ENCODE measurements at regions not wholly inside any gene's neighbourhood (a gene's known extent, or its start where the extent isn't known, plus 50 kb on each side); places are given as distances from the start of the nearest gene placed in this dataset.

- Histone ChIP-seq H3K9me3 (ENCODE audit: severe bottlenecking) (no peaks in the 10 kb centered on the region), H3K36me3 (no peaks in the 10 kb centered on the region), H3K4me3 (ENCODE audit: low read depth, low read length) (no peak overlapping the region), H3K27ac (no peak overlapping the region), H3K27me3 (ENCODE audit: insufficient read depth, low read depth, severe bottlenecking) (no peaks in the 10 kb centered on the region)
- no peak for DNase-seq
- no peak for TF ChIP-seq CTCF (IDR thresholded peaks at IDR 0.05; ENCODE audit: low read depth, low read length)
Observed at GRCh38 chr15:46301826-46302225, 667.0 kb downstream of the SQOR start.

GRCh38 chr15:46304321-46304720 is 669.5 kb downstream of the SQOR start:
- no peaks in the 10 kb centered on the region for H3K36me3 ChIP-seq
- peak; percentile 55 for DNase-seq
- no peak overlapping the region for H3K4me3 ChIP-seq (ENCODE audit: low read depth, low read length)
- no peaks in the 10 kb centered on the region for H3K27me3 ChIP-seq (ENCODE audit: insufficient read depth, low read depth, severe bottlenecking)
- peak; percentile 63 for TF ChIP-seq CTCF (IDR thresholded peaks at IDR 0.05; ENCODE audit: low read depth, low read length)
- no peak overlapping the region for H3K27ac ChIP-seq
- H3K9me3 ChIP-seq (ENCODE audit: severe bottlenecking): no peaks in the 10 kb centered on the region

GRCh38 chr15:46307746-46308145 is 672.9 kb downstream of the SQOR start:
- Histone ChIP-seq H3K27ac (no peak overlapping the region), H3K27me3 (ENCODE audit: insufficient read depth, low read depth, severe bottlenecking) (no peaks in the 10 kb centered on the region), H3K9me3 (ENCODE audit: severe bottlenecking) (no peaks in the 10 kb centered on the region), H3K36me3 (no peaks in the 10 kb centered on the region), H3K4me3 (ENCODE audit: low read depth, low read length) (no peak overlapping the region)
- DNase-seq: no peak
- TF ChIP-seq CTCF (IDR thresholded peaks at IDR 0.05; ENCODE audit: low read depth, low read length): no peak

GRCh38 chr15:46309914-46310313 is 675.1 kb downstream of the SQOR start:
- Histone ChIP-seq H3K4me3 (ENCODE audit: low read depth, low read length) (no peak overlapping the region), H3K9me3 (ENCODE audit: severe bottlenecking) (no peaks in the 10 kb centered on the region), H3K27ac (no peak overlapping the region), H3K36me3 (no peaks in the 10 kb centered on the region), H3K27me3 (ENCODE audit: insufficient read depth, low read depth, severe bottlenecking) (no peaks in the 10 kb centered on the region)
- TF ChIP-seq CTCF (IDR thresholded peaks at IDR 0.05; ENCODE audit: low read depth, low read length): peak; percentile 44; the same call in 1 of the 2 replicates
- DNase-seq: peak; percentile 46

GRCh38 chr15:46312133-46312740 is 677.4 kb downstream of the SQOR start:
- Histone ChIP-seq H3K27me3 (ENCODE audit: insufficient read depth, low read depth, severe bottlenecking) (no peaks in the 10 kb centered on the region), H3K9me3 (ENCODE audit: severe bottlenecking) (no peaks in the 10 kb centered on the region), H3K36me3 (no peaks in the 10 kb centered on the region), H3K27ac (no peak overlapping the region), H3K4me3 (ENCODE audit: low read depth, low read length) (no peak overlapping the region)
- TF ChIP-seq CTCF (IDR thresholded peaks at IDR 0.05; ENCODE audit: low read depth, low read length): peak; percentile 78
- DNase-seq: peak; percentile 85

- DNase-seq: no peak
- no peak overlapping the region for H3K4me3 ChIP-seq (ENCODE audit: low read depth, low read length)
- no peaks in the 10 kb centered on the region for H3K27me3 ChIP-seq (ENCODE audit: insufficient read depth, low read depth, severe bottlenecking)
- TF ChIP-seq CTCF (IDR thresholded peaks at IDR 0.05; ENCODE audit: low read depth, low read length): no peak
- no peaks in the 10 kb centered on the region for H3K9me3 ChIP-seq (ENCODE audit: severe bottlenecking)
- H3K36me3 ChIP-seq: no peaks in the 10 kb centered on the region
- H3K27ac ChIP-seq: no peak overlapping the region
Observed at GRCh38 chr15:46315434-46315833, 680.6 kb downstream of the SQOR start.

Measured in WERI-Rb-1 (cell line).